ENCODE measurements at regions not wholly inside any gene's neighbourhood (a gene's known extent, or its start where the extent isn't known, plus 50 kb on each side); places are given as distances from the start of the nearest gene placed in this dataset.
A peak's percentile ranks its signal among the peaks of the same experiment; 100 is the strongest.

DNA sequence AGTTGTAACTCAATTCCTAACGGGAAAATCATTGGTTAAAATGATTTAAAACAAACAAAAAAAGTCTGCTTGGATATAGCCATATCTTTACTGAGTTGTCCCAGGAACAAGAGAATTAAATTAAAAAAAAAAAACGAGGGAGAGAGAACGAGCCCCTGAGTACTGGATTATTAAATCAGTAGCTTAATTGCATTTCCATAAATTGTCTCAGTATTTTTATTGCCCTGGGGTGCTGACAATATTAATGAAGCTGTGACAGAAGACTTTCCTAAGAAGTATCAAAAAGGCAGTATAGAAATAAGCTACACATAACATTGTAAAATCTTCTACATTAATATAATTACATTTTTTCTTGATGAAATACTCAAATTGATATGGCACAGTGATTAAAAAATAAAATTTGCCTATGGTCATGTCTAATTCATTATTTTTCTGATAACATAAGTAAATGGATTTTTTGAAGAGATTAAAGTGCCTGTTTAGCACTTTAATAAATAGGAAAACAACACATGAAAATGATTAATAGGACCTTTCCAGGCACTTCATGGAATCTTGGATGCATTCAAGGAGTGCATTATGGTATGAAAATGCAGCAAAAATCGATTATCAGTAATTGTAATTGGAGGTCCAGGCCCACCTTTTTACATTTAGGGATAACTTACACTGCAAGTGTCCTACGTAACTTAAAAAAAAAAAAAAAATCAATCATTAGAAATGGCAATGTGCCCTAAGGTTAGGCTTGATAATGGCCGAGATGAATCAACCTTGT lies 2233.4 kb downstream of the ARAP2 start:
- DNase-seq: no peak
- Histone ChIP-seq H3K36me3 (no peaks in the 10 kb centered on the region), H3K9me3 (no peaks in the 10 kb centered on the region), H3K4me1 (peaks cover 5% of the 10 kb centered on the region), H3K27me3 (no peaks in the 10 kb centered on the region), H3K4me3 (ENCODE audit: low read depth, low read length) (no peak overlapping the region)
- TF ChIP-seq, protein P1, sequence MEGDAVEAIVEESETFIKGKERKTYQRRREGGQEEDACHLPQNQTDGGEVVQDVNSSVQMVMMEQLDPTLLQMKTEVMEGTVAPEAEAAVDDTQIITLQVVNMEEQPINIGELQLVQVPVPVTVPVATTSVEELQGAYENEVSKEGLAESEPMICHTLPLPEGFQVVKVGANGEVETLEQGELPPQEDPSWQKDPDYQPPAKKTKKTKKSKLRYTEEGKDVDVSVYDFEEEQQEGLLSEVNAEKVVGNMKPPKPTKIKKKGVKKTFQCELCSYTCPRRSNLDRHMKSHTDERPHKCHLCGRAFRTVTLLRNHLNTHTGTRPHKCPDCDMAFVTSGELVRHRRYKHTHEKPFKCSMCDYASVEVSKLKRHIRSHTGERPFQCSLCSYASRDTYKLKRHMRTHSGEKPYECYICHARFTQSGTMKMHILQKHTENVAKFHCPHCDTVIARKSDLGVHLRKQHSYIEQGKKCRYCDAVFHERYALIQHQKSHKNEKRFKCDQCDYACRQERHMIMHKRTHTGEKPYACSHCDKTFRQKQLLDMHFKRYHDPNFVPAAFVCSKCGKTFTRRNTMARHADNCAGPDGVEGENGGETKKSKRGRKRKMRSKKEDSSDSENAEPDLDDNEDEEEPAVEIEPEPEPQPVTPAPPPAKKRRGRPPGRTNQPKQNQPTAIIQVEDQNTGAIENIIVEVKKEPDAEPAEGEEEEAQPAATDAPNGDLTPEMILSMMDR (IDR thresholded peaks at IDR 0.05; ENCODE audit: low read depth, low read length): no peak

DNA sequence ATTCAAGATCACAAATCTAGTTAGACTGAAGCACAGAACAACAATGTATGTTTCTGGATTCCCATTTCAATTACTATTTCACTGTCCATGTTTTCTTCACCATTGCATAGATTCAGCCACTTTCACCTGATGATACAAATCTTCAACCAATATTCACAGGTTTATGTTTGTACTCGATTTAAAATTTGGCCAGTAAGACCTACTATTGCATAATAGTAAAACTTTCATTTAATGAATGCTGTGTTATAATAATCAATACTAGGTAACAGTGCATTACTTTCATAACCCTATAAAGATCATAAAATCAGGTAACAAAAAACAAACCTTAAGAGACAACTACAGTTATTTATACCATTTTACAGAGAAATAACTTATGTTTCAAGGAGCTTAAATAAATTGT lies 2209.1 kb downstream of the ARAP2 start:
- no peaks in the 10 kb centered on the region; the same call in 1 of the 2 replicates for H3K4me1 ChIP-seq
- H3K27me3 ChIP-seq: no peaks in the 10 kb centered on the region
- no peaks in the 10 kb centered on the region for H3K9me3 ChIP-seq
- no peak overlapping the region for H3K4me3 ChIP-seq (ENCODE audit: low read depth, low read length)
- no peak for DNase-seq
- TF ChIP-seq, protein P1 (IDR thresholded peaks at IDR 0.05; ENCODE audit: low read depth, low read length): no peak
- no peaks in the 10 kb centered on the region for H3K36me3 ChIP-seq

DNA sequence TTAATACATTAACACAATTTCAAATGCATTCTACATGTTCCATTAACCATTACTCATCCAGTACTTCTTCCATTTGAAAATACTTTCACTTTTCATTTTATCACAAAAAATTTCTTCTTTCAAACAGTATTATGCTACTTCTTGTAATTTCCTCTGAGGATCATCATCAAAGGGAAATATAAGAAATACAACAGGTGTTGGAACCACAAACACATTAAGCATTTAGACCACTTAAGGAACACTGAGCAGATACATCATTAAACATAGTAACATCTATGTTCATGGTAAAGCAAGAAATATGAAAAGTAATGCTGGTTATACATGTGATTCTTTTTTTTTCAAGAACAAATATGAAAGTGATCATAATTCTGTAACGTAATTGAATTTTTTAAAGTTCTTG lies 2207.0 kb downstream of the ARAP2 start:
- TF ChIP-seq, protein P1 (IDR thresholded peaks at IDR 0.05; ENCODE audit: low read depth, low read length): no peak
- Histone ChIP-seq H3K4me3 (ENCODE audit: low read depth, low read length) (no peak overlapping the region), H3K4me1 (no peaks in the 10 kb centered on the region; the same call in 1 of the 2 replicates), H3K36me3 (no peaks in the 10 kb centered on the region), H3K27me3 (no peaks in the 10 kb centered on the region), H3K9me3 (no peaks in the 10 kb centered on the region)
- DNase-seq: no peak

DNA sequence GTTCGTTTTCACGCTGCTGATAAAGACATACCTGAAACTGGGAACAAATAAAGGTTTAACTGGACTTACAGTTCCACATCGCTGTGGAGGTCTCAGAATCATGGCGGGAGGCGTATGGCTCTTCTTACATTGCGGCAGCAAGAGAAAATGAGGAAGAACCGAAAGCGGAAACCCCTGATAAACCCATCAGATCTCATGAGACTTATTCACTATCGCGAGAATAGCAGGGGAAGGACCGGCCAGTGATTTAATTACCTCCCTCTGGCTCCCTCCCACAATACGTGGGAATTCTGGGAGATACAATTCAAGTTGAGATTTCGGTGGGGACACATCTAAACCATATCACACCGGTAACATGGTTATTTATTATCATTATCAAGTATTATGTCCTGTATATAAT lies 2204.5 kb downstream of the ARAP2 start:
- peaks cover 4% of the 10 kb centered on the region for H3K4me1 ChIP-seq
- H3K36me3 ChIP-seq: no peaks in the 10 kb centered on the region
- DNase-seq: no peak
- no peaks in the 10 kb centered on the region for H3K9me3 ChIP-seq
- no peak overlapping the region for H3K4me3 ChIP-seq (ENCODE audit: low read depth, low read length)
- H3K27me3 ChIP-seq: no peaks in the 10 kb centered on the region
- TF ChIP-seq, protein P1 (IDR thresholded peaks at IDR 0.05; ENCODE audit: low read depth, low read length): no peak

DNA sequence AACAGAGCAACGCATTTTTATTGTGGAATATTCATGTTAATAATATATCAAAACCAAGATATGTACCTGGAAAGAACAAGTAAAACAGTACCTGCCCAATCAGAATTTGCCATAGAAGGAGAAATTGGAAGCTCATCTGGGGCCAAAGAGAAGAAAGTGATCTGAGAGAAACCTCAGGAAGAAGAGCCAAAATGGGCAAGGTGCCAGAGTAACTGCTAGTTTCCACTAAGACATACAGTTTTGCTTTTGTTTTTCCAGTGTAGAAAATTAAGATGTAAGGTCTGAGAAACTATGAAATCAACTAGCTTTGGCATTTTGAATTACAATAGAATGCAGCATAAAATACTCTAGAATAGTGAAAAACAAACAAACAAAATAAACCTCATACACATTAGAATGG lies 2201.2 kb downstream of the ARAP2 start:
- TF ChIP-seq, protein P1 (IDR thresholded peaks at IDR 0.05; ENCODE audit: low read depth, low read length): no peak
- Histone ChIP-seq H3K9me3 (no peaks in the 10 kb centered on the region), H3K4me3 (ENCODE audit: low read depth, low read length) (no peak overlapping the region), H3K27me3 (no peaks in the 10 kb centered on the region), H3K4me1 (peaks cover 4% of the 10 kb centered on the region), H3K36me3 (no peaks in the 10 kb centered on the region)
- DNase-seq: peak; percentile 19

DNA sequence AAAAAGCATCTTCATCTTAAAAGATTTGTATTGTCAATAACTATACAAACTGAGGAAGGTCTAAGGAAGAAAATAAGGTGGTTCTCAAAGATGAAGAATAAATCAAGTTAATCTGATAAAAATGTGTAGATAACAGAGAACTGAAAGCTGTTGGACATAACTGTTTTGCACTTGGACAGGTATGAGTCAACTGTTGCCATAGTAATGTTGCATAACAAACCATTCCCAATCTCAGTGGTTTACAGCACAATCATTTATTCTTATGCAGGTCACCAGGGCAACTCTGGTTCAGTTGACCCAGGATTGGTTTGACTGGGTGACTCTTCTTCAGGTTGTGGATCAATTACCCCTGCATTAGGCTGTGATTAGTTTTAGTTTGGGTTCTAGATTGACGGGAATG lies 2197.7 kb downstream of the ARAP2 start:
- DNase-seq: no peak
- peaks cover 9% of the 10 kb centered on the region for H3K4me1 ChIP-seq
- TF ChIP-seq, protein P1 (IDR thresholded peaks at IDR 0.05; ENCODE audit: low read depth, low read length): no peak
- H3K9me3 ChIP-seq: no peaks in the 10 kb centered on the region
- no peaks in the 10 kb centered on the region for H3K27me3 ChIP-seq
- no peak overlapping the region for H3K4me3 ChIP-seq (ENCODE audit: low read depth, low read length)
- no peaks in the 10 kb centered on the region for H3K36me3 ChIP-seq

Data from BE2C (cell line).